SK-N-SH treated with all-trans-retinoic acid at 6 μM for 48 hours (cell line): ENCODE measurements at regions not wholly inside any gene's neighbourhood (a gene's known extent, or its start where the extent isn't known, plus 50 kb on each side); places are given as distances from the start of the nearest gene placed in this dataset.

Experiments used
- ARNTL ChIP-seq: fragments of 450-650 bp; formaldehyde crosslinking; IDR thresholded peaks from 2 replicates; pipeline ENCODE4 v1.5.0; 2020; ENCODE audit warnings: low read depth, mild to moderate bottlenecking, moderate library complexity, borderline replicate concordance
- BACH2 ChIP-seq: fragments of 250-450 bp; sonication (Bioruptor Pico); IDR thresholded peaks from 2 replicates; pipeline ENCODE4 v1.9.0; 2021; ENCODE audit warnings: mild to moderate bottlenecking, borderline replicate concordance
- CREB5 ChIP-seq: fragments of 250-450 bp; sonication (Bioruptor Pico); IDR thresholded peaks from 2 replicates; pipeline ENCODE4 v1.5.1; 2020; ENCODE audit warnings: low read depth, mild to moderate bottlenecking, moderate library complexity
- CSDC2 ChIP-seq: fragments of 250-450 bp; sonication (Bioruptor Pico); IDR thresholded peaks from 2 replicates; pipeline ENCODE4 v1.5.0; 2020; ENCODE audit warnings: mild to moderate bottlenecking, moderate library complexity
- CSRNP3 ChIP-seq: fragments of 250-450 bp; sonication (Bioruptor Pico); IDR thresholded peaks from 2 replicates; pipeline ENCODE4 v1.5.1; 2021; ENCODE audit warnings: mild to moderate bottlenecking, moderate library complexity
- OSR1 ChIP-seq: fragments of 250-450 bp; sonication (Bioruptor Pico); IDR thresholded peaks from 2 replicates; pipeline ENCODE4 v1.8.0; 2022; ENCODE audit warnings: moderate library complexity, mild to moderate bottlenecking, inconsistent platforms
- PATZ1 ChIP-seq: fragments of 250-450 bp; sonication (Bioruptor Pico); IDR thresholded peaks from 2 replicates; pipeline ENCODE4 v1.8.0; 2020; ENCODE audit warnings: mild to moderate bottlenecking, moderate library complexity, borderline replicate concordance
- RARB ChIP-seq: fragments of 250-450 bp; sonication (Bioruptor Pico); IDR thresholded peaks from 2 replicates; pipeline ENCODE4 v1.8.0; 2021; ENCODE audit warnings: mild to moderate bottlenecking, moderate library complexity
- TCF4 ChIP-seq: fragments of 250-450 bp; sonication (Bioruptor Pico); IDR thresholded peaks from 2 replicates; pipeline ENCODE4 v1.8.0; 2021; ENCODE audit warnings: mild to moderate bottlenecking, moderate library complexity, borderline replicate concordance
- ZC3H10 ChIP-seq: fragments of 250-450 bp; sonication (Bioruptor Pico); IDR thresholded peaks from 2 replicates; pipeline ENCODE4 v1.5.1; 2021; ENCODE audit warnings: mild to moderate bottlenecking, moderate library complexity
- ZFP3 ChIP-seq: fragments of 250-450 bp; sonication (Bioruptor Pico); IDR thresholded peaks from 2 replicates; pipeline ENCODE4 v1.5.0; 2020; ENCODE audit warnings: mild to moderate bottlenecking, moderate library complexity
- ZNF70 ChIP-seq: fragments of 450-650 bp; formaldehyde crosslinking; IDR thresholded peaks from 2 replicates; pipeline ENCODE4 v1.5.0; 2020; ENCODE audit warnings: mild to moderate bottlenecking, moderate library complexity
- ZNF8 ChIP-seq: fragments of 450-650 bp; formaldehyde crosslinking; IDR thresholded peaks from 2 replicates; pipeline ENCODE4 v1.5.0; 2020; ENCODE audit warnings: mild to moderate bottlenecking, moderate library complexity
- TF ChIP-seq, protein P1 (sequence below): fragments of 250-450 bp; sonication (Bioruptor Pico); IDR thresholded peaks from 2 replicates; pipeline ENCODE4 v1.5.0; 2020; ENCODE audit warnings: mild to moderate bottlenecking, moderate library complexity

- no peak for TF ChIP-seq ARNTL (CRISPR knock-in tag)
- no peak for TF ChIP-seq ZFP3
- no peak for TF ChIP-seq TCF4 (CRISPR knock-in tag)
- no peak for TF ChIP-seq ZC3H10 (CRISPR knock-in tag)
- TF ChIP-seq CSDC2 (CRISPR knock-in tag), result no peak
- TF ChIP-seq RARB (CRISPR knock-in tag), result no peak
- TF ChIP-seq CREB5 (CRISPR knock-in tag), result no peak
- no peak for TF ChIP-seq BACH2 (CRISPR knock-in tag)
- no peak for TF ChIP-seq PATZ1 (CRISPR knock-in tag)
- TF ChIP-seq ZNF8 (CRISPR knock-in tag), result no peak
- no peak for TF ChIP-seq OSR1 (CRISPR knock-in tag)
- TF ChIP-seq CSRNP3 (CRISPR knock-in tag), result no peak
- TF ChIP-seq ZNF70 (CRISPR knock-in tag), result no peak
- TF ChIP-seq, protein P1, sequence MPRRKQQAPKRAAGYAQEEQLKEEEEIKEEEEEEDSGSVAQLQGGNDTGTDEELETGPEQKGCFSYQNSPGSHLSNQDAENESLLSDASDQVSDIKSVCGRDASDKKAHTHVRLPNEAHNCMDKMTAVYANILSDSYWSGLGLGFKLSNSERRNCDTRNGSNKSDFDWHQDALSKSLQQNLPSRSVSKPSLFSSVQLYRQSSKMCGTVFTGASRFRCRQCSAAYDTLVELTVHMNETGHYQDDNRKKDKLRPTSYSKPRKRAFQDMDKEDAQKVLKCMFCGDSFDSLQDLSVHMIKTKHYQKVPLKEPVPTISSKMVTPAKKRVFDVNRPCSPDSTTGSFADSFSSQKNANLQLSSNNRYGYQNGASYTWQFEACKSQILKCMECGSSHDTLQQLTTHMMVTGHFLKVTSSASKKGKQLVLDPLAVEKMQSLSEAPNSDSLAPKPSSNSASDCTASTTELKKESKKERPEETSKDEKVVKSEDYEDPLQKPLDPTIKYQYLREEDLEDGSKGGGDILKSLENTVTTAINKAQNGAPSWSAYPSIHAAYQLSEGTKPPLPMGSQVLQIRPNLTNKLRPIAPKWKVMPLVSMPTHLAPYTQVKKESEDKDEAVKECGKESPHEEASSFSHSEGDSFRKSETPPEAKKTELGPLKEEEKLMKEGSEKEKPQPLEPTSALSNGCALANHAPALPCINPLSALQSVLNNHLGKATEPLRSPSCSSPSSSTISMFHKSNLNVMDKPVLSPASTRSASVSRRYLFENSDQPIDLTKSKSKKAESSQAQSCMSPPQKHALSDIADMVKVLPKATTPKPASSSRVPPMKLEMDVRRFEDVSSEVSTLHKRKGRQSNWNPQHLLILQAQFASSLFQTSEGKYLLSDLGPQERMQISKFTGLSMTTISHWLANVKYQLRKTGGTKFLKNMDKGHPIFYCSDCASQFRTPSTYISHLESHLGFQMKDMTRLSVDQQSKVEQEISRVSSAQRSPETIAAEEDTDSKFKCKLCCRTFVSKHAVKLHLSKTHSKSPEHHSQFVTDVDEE (CRISPR knock-in tag), result no peak
Measured at GRCh38 chr5:81808106-81808505, 57.2 kb upstream of the SSBP2 start.
